Lower lobe of right lung (tissue), 2 donors: ENCODE measurements at regions not wholly inside any gene's neighbourhood (a gene's known extent, or its start where the extent isn't known, plus 50 kb on each side); places are given as distances from the start of the nearest gene placed in this dataset.

Source experiments
- ATAC-seq, 2 donors: fragments of 200-7000 bp; cut with Tn5 transposase; one replicate each; pipeline ENCODE4 v1.9.1; 2020 to 2022; ENCODE audit warnings: mild to moderate bottlenecking in 2 of 2, moderate library complexity in 2 of 2
- DNase-seq: peaks from one replicate; pipeline ENCODE4 v3.0.0-alpha.2; 2020
- H3K27ac ChIP-seq: fragments of 200-600 bp; one replicate; pipeline ENCODE4 v1.8.0; 2022
- H3K27me3 ChIP-seq: fragments of 200-600 bp; one replicate; pipeline ENCODE4 v1.8.0; 2022; ENCODE audit warnings: low read depth
- H3K36me3 ChIP-seq: fragments of 200-600 bp; one replicate; pipeline ENCODE4 v1.8.0; 2022; ENCODE audit warnings: mild to moderate bottlenecking
- H3K4me1 ChIP-seq: fragments of 200-600 bp; one replicate; pipeline ENCODE4 v1.8.0; 2022
- H3K4me3 ChIP-seq: fragments of 200-600 bp; one replicate; pipeline ENCODE4 v1.8.0; 2022; ENCODE audit warnings: mild to moderate bottlenecking
- H3K9me3 ChIP-seq: fragments of 200-600 bp; one replicate; pipeline ENCODE4 v1.8.0; 2022
- CTCF ChIP-seq: fragments of 200-600 bp; IDR thresholded peaks from one replicate; pipeline ENCODE4 v1.8.0; 2022; ENCODE audit warnings: antibody characterized with exemption, mild to moderate bottlenecking
- intact Hi-C: fragments of 100-400 bp; cut with DNase I; formaldehyde crosslinking; loops from one replicate; pipeline ENCODE4 v1.11.0; 2022
- donor health status: DM: no; HTN: yes; CAD: no; lungs with severe emphysema.

DNA sequence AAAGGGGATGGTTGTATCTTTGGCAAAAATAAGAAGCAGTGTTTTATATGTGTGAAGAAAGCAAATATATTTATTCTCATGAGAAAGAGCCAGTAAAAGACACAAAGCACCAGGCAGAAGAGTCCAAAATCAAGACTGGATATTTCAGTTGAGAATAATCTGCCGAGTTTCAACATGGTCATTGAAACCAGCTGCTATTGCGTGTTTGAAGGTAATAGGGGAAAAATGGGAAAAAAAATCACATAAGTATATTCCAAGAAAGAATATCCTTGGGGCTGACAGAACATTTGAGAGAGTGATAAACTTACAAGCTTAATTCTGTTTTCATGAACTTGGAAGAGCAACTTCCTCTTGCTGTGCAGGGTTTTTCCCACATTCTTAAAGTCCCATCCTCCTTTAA lies 79.9 kb downstream of the ISOC1 start:
- no peak for ATAC-seq
- TF ChIP-seq CTCF: no peak
- Histone ChIP-seq H3K9me3 (no peaks in the 10 kb centered on the region), H3K27ac (no peak overlapping the region), H3K27me3 (no peaks in the 10 kb centered on the region), H3K4me3 (no peak overlapping the region), H3K36me3 (no peaks in the 10 kb centered on the region), H3K4me1 (no peaks in the 10 kb centered on the region)
- DNase-seq: no peak
- intact Hi-C loops: no loop called here

DNA sequence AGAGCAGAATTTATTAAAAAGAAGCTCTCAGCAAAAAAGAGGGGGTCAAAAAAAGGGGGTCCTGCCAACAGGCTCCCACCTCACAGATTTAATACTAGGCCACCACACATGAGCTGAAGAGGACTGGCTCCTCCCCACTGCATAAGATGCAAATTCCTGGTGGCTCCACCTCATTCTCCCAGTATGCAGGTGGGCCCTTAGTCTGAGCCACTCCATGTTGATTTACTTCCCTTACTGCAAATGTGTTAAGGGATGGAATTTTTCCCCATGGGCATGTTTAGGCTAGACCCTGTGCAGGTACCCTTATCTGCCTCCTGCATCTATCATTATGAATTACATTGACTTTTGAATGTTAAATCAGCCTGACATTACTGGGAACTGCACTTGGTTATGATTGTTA lies 82.9 kb downstream of the ISOC1 start:
- Histone ChIP-seq H3K4me1 (no peaks in the 10 kb centered on the region), H3K27me3 (no peaks in the 10 kb centered on the region), H3K4me3 (no peak overlapping the region), H3K9me3 (no peaks in the 10 kb centered on the region), H3K27ac (no peak overlapping the region), H3K36me3 (no peaks in the 10 kb centered on the region)
- ATAC-seq (no peak), DNase-seq (no peak)
- TF ChIP-seq CTCF: no peak
- intact Hi-C loops: no loop called here

DNA sequence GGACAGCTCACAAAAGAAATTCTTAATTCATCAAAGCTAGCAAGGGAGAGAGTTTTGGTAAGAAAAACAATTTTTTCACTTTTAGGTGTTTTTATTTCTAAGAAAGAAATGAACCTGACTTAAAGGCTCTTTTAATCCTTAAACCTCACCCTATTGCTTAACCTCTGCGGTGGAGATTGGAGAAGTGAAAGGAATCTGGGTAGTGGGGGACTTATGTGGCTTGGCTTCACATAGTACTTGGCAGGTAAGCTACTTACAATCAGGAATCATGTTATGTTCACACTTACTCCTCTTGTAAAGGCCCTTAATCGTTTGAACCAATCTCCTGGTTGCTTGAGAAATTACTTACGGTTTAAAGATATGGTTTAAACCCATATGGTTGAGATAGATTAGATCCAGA lies 104.8 kb downstream of the ISOC1 start:
- Histone ChIP-seq H3K27ac (no peak overlapping the region), H3K27me3 (no peaks in the 10 kb centered on the region), H3K4me1 (no peaks in the 10 kb centered on the region), H3K9me3 (no peaks in the 10 kb centered on the region), H3K4me3 (no peak overlapping the region), H3K36me3 (no peaks in the 10 kb centered on the region)
- DNase-seq (no peak), ATAC-seq (no peak)
- TF ChIP-seq CTCF: no peak
- intact Hi-C loops: no loop called here

- TF ChIP-seq CTCF: no peak
- no peaks in the 10 kb centered on the region for H3K27me3 ChIP-seq
These were observed 110.0 kb downstream of the ISOC1 start for GRCh38 chr5:129204525-129204924.

GRCh38 chr5:129216001-129216400 lies 121.5 kb downstream of the ISOC1 start:
- H3K27me3 ChIP-seq: no peaks in the 10 kb centered on the region
- ATAC-seq: no peak
- TF ChIP-seq CTCF: no peak
- no peaks in the 10 kb centered on the region for H3K36me3 ChIP-seq
- no peak for DNase-seq
- intact Hi-C loops: no loop called here
- H3K4me1 ChIP-seq: no peaks in the 10 kb centered on the region
- H3K4me3 ChIP-seq: no peak overlapping the region
- H3K27ac ChIP-seq: no peak overlapping the region
- peaks cover 23% of the 10 kb centered on the region for H3K9me3 ChIP-seq

More at GRCh38 chr5:129204525-129204924, 110.0 kb downstream of the ISOC1 start:
- H3K4me1 ChIP-seq: no peaks in the 10 kb centered on the region
- intact Hi-C loops: no loop called here
- H3K4me3 ChIP-seq: no peak overlapping the region
- H3K9me3 ChIP-seq: no peaks in the 10 kb centered on the region
- ATAC-seq (no peak), DNase-seq (no peak)
- H3K36me3 ChIP-seq: no peaks in the 10 kb centered on the region
- H3K27ac ChIP-seq: no peak overlapping the region

- Histone ChIP-seq H3K36me3 (no peaks in the 10 kb centered on the region), H3K27ac (no peak overlapping the region), H3K4me1 (no peaks in the 10 kb centered on the region), H3K27me3 (no peaks in the 10 kb centered on the region), H3K9me3 (peaks cover 13% of the 10 kb centered on the region), H3K4me3 (no peak overlapping the region)
- TF ChIP-seq CTCF: no peak
- no peak for ATAC-seq
- intact Hi-C loops: no loop called here
- DNase-seq: no peak
These were observed 122.6 kb downstream of the ISOC1 start for GRCh38 chr5:129217179-129217578.
